Breast epithelium (tissue), 4 donors: ENCODE measurements at regions not wholly inside any gene's neighbourhood (a gene's known extent, or its start where the extent isn't known, plus 50 kb on each side); places are given as distances from the start of the nearest gene placed in this dataset.

Experiments used
- DNase-seq, 2 donors: peaks; one replicate each; pipeline ENCODE4 v3.0.0-alpha.2; 2019; ENCODE audit warnings: low spot score in 2 of 2
- H3K27ac ChIP-seq, 2 donors: fragments of 200-600 bp; sonication (generic) in 1 of 2; one replicate each; pipeline ENCODE4 v1.5.1; 2016 to 2019; ENCODE audit warnings: mild to moderate bottlenecking in 1 of 2
- H3K27me3 ChIP-seq, 2 donors: fragments of 200-600 bp; sonication (generic) in 1 of 2; one replicate each; pipeline versions ENCODE4 v1.5.1 to v1.6.0; 2017 to 2019; ENCODE audit warnings: control low read depth in 1 of 2, mild to moderate bottlenecking in 1 of 2
- H3K36me3 ChIP-seq: fragments of 200-600 bp; one replicate; pipeline ENCODE4 v1.5.1; 2019
- H3K4me1 ChIP-seq, 2 donors: fragments of 200-600 bp; sonication (generic); one replicate each; pipeline ENCODE4 v1.5.1; 2016 to 2019; ENCODE audit warnings: control low read depth in 1 of 2
- H3K4me3 ChIP-seq, 3 donors: fragments of 200-600 bp; sonication (generic); 1 replicate in 2 of 3; 2 replicates in 1 of 3; pipeline ENCODE4 v1.5.1; 2016 to 2019; ENCODE audit warnings: mild to moderate bottlenecking in 3 of 3, moderate library complexity in 2 of 3
- H3K9me3 ChIP-seq, 2 donors: fragments of 200-600 bp; sonication (generic) in 1 of 2; one replicate each; pipeline ENCODE4 v1.5.1; 2016 to 2019; ENCODE audit warnings: control low read depth in 1 of 2
- POLR2A ChIP-seq: fragments of 450-650 bp; IDR thresholded peaks from one replicate; pipeline ENCODE4 v1.6.1; 2016; ENCODE audit warnings: antibody characterized with exemption, mild to moderate bottlenecking, moderate library complexity
- POLR2AphosphoS5 ChIP-seq, 3 donors: sonication (generic); formaldehyde crosslinking; IDR thresholded peaks; one replicate each; pipeline ENCODE4 v1.6.1; 2017; ENCODE audit warnings: antibody characterized with exemption in 3 of 3
- intact Hi-C: fragments of 100-400 bp; cut with DNase I; formaldehyde crosslinking; loops from one replicate; pipeline ENCODE4 v1.15.1; 2023; ENCODE audit warnings: low total_unique reads
- TF ChIP-seq, protein P1 (sequence below), 3 donors: fragments of 450-650 bp; IDR thresholded peaks; one replicate each; pipeline ENCODE4 v1.5.1; 2016 to 2017; ENCODE audit warnings: antibody characterized with exemption in 3 of 3, mild to moderate bottlenecking in 3 of 3, moderate library complexity in 3 of 3

DNA sequence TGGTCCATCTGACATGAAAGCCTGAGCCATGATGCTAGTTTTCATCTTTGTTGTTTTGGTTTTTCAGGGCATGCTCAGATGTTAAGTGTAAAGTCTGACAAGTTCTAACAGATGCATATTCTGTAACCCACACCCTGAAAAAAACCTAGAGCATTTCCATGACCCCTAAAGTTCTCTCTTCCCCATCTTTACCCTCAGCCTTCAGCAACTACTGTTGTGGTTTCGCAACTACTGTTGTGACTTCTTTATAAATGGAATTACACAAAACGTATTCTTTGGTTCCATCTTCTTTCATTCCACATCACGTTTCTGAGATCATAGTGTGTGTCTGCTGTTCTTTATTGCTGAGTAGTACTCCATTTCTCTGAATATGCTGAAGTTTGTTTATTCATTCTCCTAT is 65.1 kb upstream of the LDLRAD3 start:
- DNase-seq: no peak
- no peaks in the 10 kb centered on the region for H3K4me1 ChIP-seq
- H3K36me3 ChIP-seq: no peaks in the 10 kb centered on the region
- H3K27me3 ChIP-seq: no peaks in the 10 kb centered on the region
- TF ChIP-seq POLR2AphosphoS5 (IDR thresholded peaks at IDR 0.05) (no peak), POLR2A (no peak)
- TF ChIP-seq, protein P1, sequence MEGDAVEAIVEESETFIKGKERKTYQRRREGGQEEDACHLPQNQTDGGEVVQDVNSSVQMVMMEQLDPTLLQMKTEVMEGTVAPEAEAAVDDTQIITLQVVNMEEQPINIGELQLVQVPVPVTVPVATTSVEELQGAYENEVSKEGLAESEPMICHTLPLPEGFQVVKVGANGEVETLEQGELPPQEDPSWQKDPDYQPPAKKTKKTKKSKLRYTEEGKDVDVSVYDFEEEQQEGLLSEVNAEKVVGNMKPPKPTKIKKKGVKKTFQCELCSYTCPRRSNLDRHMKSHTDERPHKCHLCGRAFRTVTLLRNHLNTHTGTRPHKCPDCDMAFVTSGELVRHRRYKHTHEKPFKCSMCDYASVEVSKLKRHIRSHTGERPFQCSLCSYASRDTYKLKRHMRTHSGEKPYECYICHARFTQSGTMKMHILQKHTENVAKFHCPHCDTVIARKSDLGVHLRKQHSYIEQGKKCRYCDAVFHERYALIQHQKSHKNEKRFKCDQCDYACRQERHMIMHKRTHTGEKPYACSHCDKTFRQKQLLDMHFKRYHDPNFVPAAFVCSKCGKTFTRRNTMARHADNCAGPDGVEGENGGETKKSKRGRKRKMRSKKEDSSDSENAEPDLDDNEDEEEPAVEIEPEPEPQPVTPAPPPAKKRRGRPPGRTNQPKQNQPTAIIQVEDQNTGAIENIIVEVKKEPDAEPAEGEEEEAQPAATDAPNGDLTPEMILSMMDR (IDR thresholded peaks at IDR 0.05): no peak
- intact Hi-C loops: no loop called here
- no peaks in the 10 kb centered on the region for H3K9me3 ChIP-seq
- no peak overlapping the region for H3K27ac ChIP-seq
- H3K4me3 ChIP-seq: no peak overlapping the region

DNA sequence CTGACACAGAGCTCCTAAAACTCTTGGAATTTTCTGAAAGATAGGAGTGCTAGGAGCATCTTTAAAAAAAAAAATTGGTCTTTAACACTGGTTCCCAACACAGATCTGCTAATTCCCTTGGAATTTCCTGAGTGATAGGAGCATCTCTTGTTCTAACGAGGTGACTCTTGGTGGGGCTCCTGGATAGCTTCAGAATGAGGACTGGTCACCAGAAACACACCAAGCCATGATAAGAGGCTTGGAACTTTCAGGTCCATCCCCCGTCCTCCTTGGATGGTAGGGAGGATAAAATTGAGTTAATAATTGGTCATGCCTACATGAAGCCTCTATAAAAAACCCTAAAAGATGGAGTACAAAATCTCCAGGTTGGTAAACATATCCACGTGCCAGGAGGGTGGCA is 64.5 kb upstream of the LDLRAD3 start:
- TF ChIP-seq, protein P1 (IDR thresholded peaks at IDR 0.05): no peak
- no peak for TF ChIP-seq POLR2A
- TF ChIP-seq POLR2AphosphoS5 (IDR thresholded peaks at IDR 0.05): no peak
- Histone ChIP-seq H3K4me1 (no peaks in the 10 kb centered on the region), H3K36me3 (no peaks in the 10 kb centered on the region), H3K27ac (no peak overlapping the region), H3K9me3 (no peaks in the 10 kb centered on the region), H3K27me3 (no peaks in the 10 kb centered on the region), H3K4me3 (no peak overlapping the region)
- intact Hi-C loops: no loop called here
- no peak for DNase-seq

DNA sequence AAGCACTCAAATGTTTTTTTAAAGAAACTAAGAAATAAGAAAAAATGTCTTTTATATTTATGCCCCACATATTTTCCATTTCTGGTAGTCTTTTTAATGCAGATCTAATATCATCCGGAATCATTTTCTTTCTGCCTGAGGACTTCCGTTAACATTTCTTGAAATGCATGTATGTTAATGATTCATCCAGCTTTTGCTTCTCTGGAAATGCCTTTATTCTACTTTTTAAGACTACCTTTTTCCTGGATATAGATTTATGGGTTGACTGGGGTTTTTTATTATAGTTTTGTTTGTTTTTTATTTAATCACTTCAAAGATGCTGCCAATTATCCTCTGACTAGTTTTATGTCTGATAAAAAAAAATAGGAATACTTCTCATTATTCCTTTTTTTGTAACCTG is 57.1 kb upstream of the LDLRAD3 start:
- TF ChIP-seq, protein P1 (IDR thresholded peaks at IDR 0.05): no peak
- intact Hi-C loops: no loop called here

DNA sequence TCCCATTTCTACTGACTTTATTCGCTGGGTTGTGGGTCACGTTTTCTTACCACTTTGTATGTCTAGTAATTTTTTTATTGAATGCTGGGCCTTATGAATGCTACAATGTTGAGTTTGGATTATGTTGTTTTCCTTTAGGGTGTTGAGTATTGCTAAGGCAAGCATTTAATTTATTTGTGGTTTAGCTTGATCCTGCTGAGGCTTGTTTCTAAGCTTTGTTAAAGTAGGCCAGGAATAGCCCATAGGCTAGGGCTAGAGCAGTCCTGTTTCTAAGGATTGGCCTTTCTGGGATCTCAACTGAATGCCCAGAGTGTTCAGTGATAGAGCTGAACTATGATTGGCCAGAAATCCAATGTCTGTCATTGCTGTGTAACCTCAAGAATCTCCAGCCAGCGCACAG is 56.1 kb upstream of the LDLRAD3 start:
- no peak overlapping the region for H3K27ac ChIP-seq
- H3K27me3 ChIP-seq: no peaks in the 10 kb centered on the region
- no peak overlapping the region for H3K4me3 ChIP-seq
- no peaks in the 10 kb centered on the region for H3K36me3 ChIP-seq
- no peak for DNase-seq
- intact Hi-C loops: no loop called here
- H3K4me1 ChIP-seq: no peaks in the 10 kb centered on the region
- TF ChIP-seq, protein P1 (IDR thresholded peaks at IDR 0.05): no peak
- TF ChIP-seq POLR2A: no peak
- TF ChIP-seq POLR2AphosphoS5 (IDR thresholded peaks at IDR 0.05): no peak
- no peaks in the 10 kb centered on the region for H3K9me3 ChIP-seq

More for the DNA sequence above, 57.1 kb upstream of the LDLRAD3 start:
- H3K36me3 ChIP-seq: no peaks in the 10 kb centered on the region
- DNase-seq: no peak
- H3K27me3 ChIP-seq: no peaks in the 10 kb centered on the region
- no peak overlapping the region for H3K27ac ChIP-seq
- H3K4me1 ChIP-seq: no peaks in the 10 kb centered on the region
- no peaks in the 10 kb centered on the region for H3K9me3 ChIP-seq
- H3K4me3 ChIP-seq: no peak overlapping the region

DNA sequence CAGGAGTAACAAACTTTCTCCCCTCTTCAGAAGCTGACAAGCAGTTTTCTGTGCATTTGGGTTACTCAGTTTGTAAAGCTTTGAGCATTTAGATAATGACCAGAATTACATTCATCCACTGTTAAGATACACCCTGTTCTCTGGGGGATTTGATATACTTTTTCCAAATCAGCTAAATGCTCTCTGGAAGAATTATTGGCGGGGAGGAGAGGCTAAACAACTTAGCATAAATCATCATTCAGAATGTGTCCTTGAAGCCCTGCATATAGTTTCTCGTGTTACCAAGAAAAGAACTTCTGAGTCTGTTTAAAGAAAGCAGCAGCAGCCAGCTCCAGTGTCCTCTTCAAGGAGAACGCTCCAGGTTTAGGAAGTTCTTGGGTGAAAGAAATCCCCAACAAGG is 54.9 kb upstream of the LDLRAD3 start:
- TF ChIP-seq POLR2AphosphoS5 (IDR thresholded peaks at IDR 0.05) (no peak), POLR2A (no peak)
- TF ChIP-seq, protein P1 (IDR thresholded peaks at IDR 0.05): no peak
- H3K4me3 ChIP-seq: no peak overlapping the region
- no peaks in the 10 kb centered on the region for H3K9me3 ChIP-seq
- H3K36me3 ChIP-seq: no peaks in the 10 kb centered on the region
- no peaks in the 10 kb centered on the region for H3K4me1 ChIP-seq
- H3K27me3 ChIP-seq: no peaks in the 10 kb centered on the region
- intact Hi-C loops: no loop called here
- H3K27ac ChIP-seq: no peak overlapping the region
- DNase-seq: no peak
